D721Med (cell line): ENCODE measurements at regions not wholly inside any gene's neighbourhood (a gene's known extent, or its start where the extent isn't known, plus 50 kb on each side); places are given as distances from the start of the nearest gene placed in this dataset.

Experiments
- DNase-seq: peaks from one replicate; pipeline ENCODE4 v3.0.0; 2011; ENCODE audit warnings: low spot score; ENCODE audit not compliant: insufficient read length
- FAIRE-seq: peaks from 2 replicates; lab custom pipeline; 2011; peaks lifted over from hg19 to GRCh38; lab: Jason Lieb, UNC
- CTCF ChIP-seq: IDR thresholded peaks from 2 replicates; pipeline ENCODE4 v1.5.1; 2012; ENCODE audit warnings: mild to moderate bottlenecking, control low read depth; ENCODE audit not compliant: insufficient read depth; ENCODE audit errors: missing control alignments

- no peak for TF ChIP-seq CTCF
- DNase-seq (no peak), FAIRE-seq (no peak)
Observed at GRCh38 chr10:4333459-4333894, 492.5 kb upstream of the AKR1E2 start.

GRCh38 chr10:4332764-4333458 lies 493.1 kb upstream of the AKR1E2 start:
- FAIRE-seq = no peak
- DNase-seq = no peak
- TF ChIP-seq CTCF = no peak

GRCh38 chr10:4331150-4331549 lies 494.9 kb upstream of the AKR1E2 start:
- FAIRE-seq (no peak), DNase-seq (no peak)
- no peak for TF ChIP-seq CTCF

GRCh38 chr10:4330636-4331035 lies 495.4 kb upstream of the AKR1E2 start:
- no peak for TF ChIP-seq CTCF
- FAIRE-seq (no peak), DNase-seq (no peak)

GRCh38 chr10:4329225-4329624 lies 496.8 kb upstream of the AKR1E2 start:
- TF ChIP-seq CTCF = no peak
- no peak for FAIRE-seq

GRCh38 chr10:4326647-4327046 lies 499.4 kb upstream of the AKR1E2 start:
- TF ChIP-seq CTCF = no peak
- DNase-seq (no peak), FAIRE-seq (no peak)

More at GRCh38 chr10:4329225-4329624, 496.8 kb upstream of the AKR1E2 start:
- DNase-seq = no peak

GRCh38 chr10:4319870-4320367 lies 506.1 kb upstream of the AKR1E2 start:
- FAIRE-seq (no peak), DNase-seq (no peak)
- TF ChIP-seq CTCF = no peak
